ENCODE measurements at regions not wholly inside any gene's neighbourhood (a gene's known extent, or its start where the extent isn't known, plus 50 kb on each side); places are given as distances from the start of the nearest gene placed in this dataset.

- no CpG with 5 or more reads among the region's 3 CpGs for WGBS (ENCODE audit: extremely low coverage, insufficient read length, low lambda C conversion rate)
- H3K23ac ChIP-seq (ENCODE audit: insufficient read length, low read depth, low read length), result no peak overlapping the region
- H2BK20ac ChIP-seq (ENCODE audit: low read depth, low read length, poor library complexity, severe bottlenecking), result no peak overlapping the region
- no peaks in the 10 kb centered on the region for H3K27me3 ChIP-seq (ENCODE audit: insufficient read depth, low read length)
- peaks cover 6 to 7% of the 10 kb centered on the region in 2 experiments for H3K9me3 Mint-ChIP-seq
- no peak overlapping the region for H3K27ac Mint-ChIP-seq
- TF ChIP-seq CTCF (conservative IDR thresholded peaks at IDR 0.05), result no peak
- H3K23me2 ChIP-seq (ENCODE audit: insufficient read length, low read depth, low read length, poor library complexity, severe bottlenecking), result no peaks in the 10 kb centered on the region
- H3K4me1 ChIP-seq (ENCODE audit: insufficient read depth, low read length), result peaks cover 4% of the 10 kb centered on the region; the same call in 1 of the 2 replicates
- peaks cover 0 to 22% (median 12%) of the 10 kb centered on the region in 3 experiments; a peak in 6 of 7 replicates for H3K36me3 Mint-ChIP-seq (ENCODE audit: insufficient read depth in 1 of 3, low read depth in 3 of 3)
- no peak overlapping the region for H3K4ac ChIP-seq (ENCODE audit: low read depth, low read length)
- no peak overlapping the region for H2BK15ac ChIP-seq (ENCODE audit: low read depth, low read length)
- H3K14ac ChIP-seq (ENCODE audit: insufficient read depth, low read length), result no peak overlapping the region
- H3K4me1 Mint-ChIP-seq, result peaks cover 40 to 48% of the 10 kb centered on the region in 2 experiments
- no peak overlapping the region for H3K27ac ChIP-seq (ENCODE audit: insufficient read length, low read depth, low read length)
- no peak overlapping the region for H2BK120ac ChIP-seq (ENCODE audit: low read depth, low read length, poor library complexity, severe bottlenecking)
- no peaks in the 10 kb centered on the region for H3K79me1 ChIP-seq (ENCODE audit: insufficient read depth, low read depth, low read length, poor library complexity, severe bottlenecking)
- no peak overlapping the region for H3K56ac ChIP-seq (ENCODE audit: insufficient read length, low read depth, low read length)
- H4K5ac ChIP-seq (ENCODE audit: insufficient read length, low read depth, low read length), result no peak overlapping the region
- no peak overlapping the region for H2AFZ ChIP-seq (ENCODE audit: low read length)
- no peak overlapping the region for H3T11ph ChIP-seq (ENCODE audit: low read length)
- no peaks in the 10 kb centered on the region for H3K9me3 ChIP-seq (ENCODE audit: control insufficient read depth, low read depth, low read length)
- H2AK5ac ChIP-seq (ENCODE audit: insufficient read length, low read length), result no peak overlapping the region
- no peak overlapping the region for H4K8ac ChIP-seq (replicated peaks; ENCODE audit: insufficient read length, low read depth, low read length)
- no peak overlapping the region for H4K91ac ChIP-seq (ENCODE audit: insufficient read length, low read depth, low read length)
- H3K4me3 Mint-ChIP-seq, result no peak overlapping the region
- no peak overlapping the region for H3K9ac ChIP-seq (ENCODE audit: extremely low read depth, insufficient read length, low read length)
- no peak overlapping the region for H3K18ac ChIP-seq (ENCODE audit: insufficient read length, low read depth, low read length)
- H4K20me1 ChIP-seq (ENCODE audit: control insufficient read depth, insufficient read depth, insufficient read length), result no peaks in the 10 kb centered on the region
- DNase-seq, result no peak
- no peaks in the 10 kb centered on the region for H3K27me3 Mint-ChIP-seq (ENCODE audit: low read depth)
- H2BK5ac ChIP-seq (ENCODE audit: insufficient read length, low read length), result no peak overlapping the region
- no peak overlapping the region for H2BK12ac ChIP-seq (ENCODE audit: insufficient read length, low read depth, low read length)
- H3K4me2 ChIP-seq (ENCODE audit: insufficient read depth, insufficient read length, low read length), result no peak overlapping the region
- H3K79me2 ChIP-seq (ENCODE audit: insufficient read depth, low read length), result no peaks in the 10 kb centered on the region
These were observed 669.1 kb downstream of the UTRN start for GRCh38 chr6:144954241-144954556.

Data from H9 (cell line).